ENCODE measurements at regions not wholly inside any gene's neighbourhood (a gene's known extent, or its start where the extent isn't known, plus 50 kb on each side); places are given as distances from the start of the nearest gene placed in this dataset.

DNA sequence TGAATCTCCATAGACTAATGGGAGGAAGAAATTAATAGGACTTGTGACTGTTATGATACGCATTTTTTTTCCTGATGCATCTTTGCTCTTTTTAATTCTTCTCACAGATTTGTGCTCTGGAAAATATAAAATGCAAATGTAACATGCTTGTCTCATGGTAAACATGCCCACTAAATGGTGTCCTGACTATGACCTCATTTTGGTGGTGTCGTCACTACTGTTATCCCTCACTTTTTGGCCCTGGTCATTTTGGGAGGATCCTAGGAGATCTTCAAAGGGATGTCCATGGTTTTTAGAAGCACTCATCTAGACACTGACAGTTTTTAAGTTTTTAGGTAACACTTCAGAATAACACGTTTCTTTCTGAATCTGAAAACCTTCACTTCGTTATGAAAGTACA is 790.8 kb upstream of the FBXO33 start:
- H3K79me2 ChIP-seq (ENCODE audit: insufficient read depth, low read length): no peaks in the 10 kb centered on the region
- H3K27me3 ChIP-seq (ENCODE audit: control insufficient read depth in 1 of 2, insufficient read depth in 2 of 2, low read length in 2 of 2): no peaks in the 10 kb centered on the region
- intact Hi-C loops (cut with micrococcal nuclease; ENCODE audit: unreplicated experiment): no loop called here
- no TSS peak for BruUV-seq (replicated peaks)
- POLR2A ChIA-PET: no interaction called here
- DNase-seq (ENCODE audit: low spot score) (no peak), FAIRE-seq (no peak), ATAC-seq (no peak)
- under 1% methylated on average over 4 of the region's 4 CpGs for WGBS (ENCODE audit: low lambda C conversion rate)
- H3K36me3 ChIP-seq (replicated peaks in 1 of 2; ENCODE audit: control insufficient read depth in 1 of 2, insufficient read depth in 2 of 2, low read length in 2 of 2): no peaks in the 10 kb centered on the region
- in situ Hi-C loops (cut with HindIII; ENCODE audit: extremely low pct_ligation_motif_present, low pct_unique_long_range_greater_than_20kb): no loop called here
- H3K4me3 ChIP-seq (replicated peaks in 1 of 3; ENCODE audit: insufficient read depth in 1 of 3, low read depth in 2 of 3, low read length in 3 of 3): no peak overlapping the region
- TF ChIP-seq ATF7 (IDR thresholded peaks at IDR 0.05) (peak; percentile 81), ATF7 (CRISPR knock-in tag; IDR thresholded peaks at IDR 0.05) (no peak), BCL6 (CRISPR knock-in tag; IDR thresholded peaks at IDR 0.05) (no peak), FOXJ3 (CRISPR knock-in tag; IDR thresholded peaks at IDR 0.05; ENCODE audit: borderline replicate concordance) (no peak), CREB1 (IDR thresholded peaks at IDR 0.05) (peak; percentile 89), CREB1 (CRISPR knock-in tag; IDR thresholded peaks at IDR 0.05) (no peak), POLR2A (IDR thresholded peaks at IDR 0.05; ENCODE audit: insufficient read depth in 1 of 2, low read depth in 2 of 2, low read length in 2 of 2) (no peak), NFE2 (CRISPR knock-in tag; IDR thresholded peaks at IDR 0.05) (no peak), RAD21 (CRISPR knock-in tag; IDR thresholded peaks at IDR 0.05) (no peak)
- TF ChIP-seq, protein P1, sequence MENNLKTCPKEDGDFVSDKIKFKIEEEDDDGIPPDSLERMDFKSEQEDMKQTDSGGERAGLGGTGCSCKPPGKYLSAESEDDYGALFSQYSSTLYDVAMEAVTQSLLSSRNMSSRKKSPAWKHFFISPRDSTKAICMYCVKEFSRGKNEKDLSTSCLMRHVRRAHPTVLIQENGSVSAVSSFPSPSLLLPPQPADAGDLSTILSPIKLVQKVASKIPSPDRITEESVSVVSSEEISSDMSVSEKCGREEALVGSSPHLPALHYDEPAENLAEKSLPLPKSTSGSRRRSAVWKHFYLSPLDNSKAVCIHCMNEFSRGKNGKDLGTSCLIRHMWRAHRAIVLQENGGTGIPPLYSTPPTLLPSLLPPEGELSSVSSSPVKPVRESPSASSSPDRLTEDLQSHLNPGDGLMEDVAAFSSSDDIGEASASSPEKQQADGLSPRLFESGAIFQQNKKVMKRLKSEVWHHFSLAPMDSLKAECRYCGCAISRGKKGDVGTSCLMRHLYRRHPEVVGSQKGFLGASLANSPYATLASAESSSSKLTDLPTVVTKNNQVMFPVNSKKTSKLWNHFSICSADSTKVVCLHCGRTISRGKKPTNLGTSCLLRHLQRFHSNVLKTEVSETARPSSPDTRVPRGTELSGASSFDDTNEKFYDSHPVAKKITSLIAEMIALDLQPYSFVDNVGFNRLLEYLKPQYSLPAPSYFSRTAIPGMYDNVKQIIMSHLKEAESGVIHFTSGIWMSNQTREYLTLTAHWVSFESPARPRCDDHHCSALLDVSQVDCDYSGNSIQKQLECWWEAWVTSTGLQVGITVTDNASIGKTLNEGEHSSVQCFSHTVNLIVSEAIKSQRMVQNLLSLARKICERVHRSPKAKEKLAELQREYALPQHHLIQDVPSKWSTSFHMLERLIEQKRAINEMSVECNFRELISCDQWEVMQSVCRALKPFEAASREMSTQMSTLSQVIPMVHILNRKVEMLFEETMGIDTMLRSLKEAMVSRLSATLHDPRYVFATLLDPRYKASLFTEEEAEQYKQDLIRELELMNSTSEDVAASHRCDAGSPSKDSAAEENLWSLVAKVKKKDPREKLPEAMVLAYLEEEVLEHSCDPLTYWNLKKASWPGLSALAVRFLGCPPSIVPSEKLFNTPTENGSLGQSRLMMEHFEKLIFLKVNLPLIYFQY (CRISPR knock-in tag; IDR thresholded peaks at IDR 0.05; ENCODE audit: borderline replicate concordance): no peak
- TF ChIP-seq, protein P2, sequence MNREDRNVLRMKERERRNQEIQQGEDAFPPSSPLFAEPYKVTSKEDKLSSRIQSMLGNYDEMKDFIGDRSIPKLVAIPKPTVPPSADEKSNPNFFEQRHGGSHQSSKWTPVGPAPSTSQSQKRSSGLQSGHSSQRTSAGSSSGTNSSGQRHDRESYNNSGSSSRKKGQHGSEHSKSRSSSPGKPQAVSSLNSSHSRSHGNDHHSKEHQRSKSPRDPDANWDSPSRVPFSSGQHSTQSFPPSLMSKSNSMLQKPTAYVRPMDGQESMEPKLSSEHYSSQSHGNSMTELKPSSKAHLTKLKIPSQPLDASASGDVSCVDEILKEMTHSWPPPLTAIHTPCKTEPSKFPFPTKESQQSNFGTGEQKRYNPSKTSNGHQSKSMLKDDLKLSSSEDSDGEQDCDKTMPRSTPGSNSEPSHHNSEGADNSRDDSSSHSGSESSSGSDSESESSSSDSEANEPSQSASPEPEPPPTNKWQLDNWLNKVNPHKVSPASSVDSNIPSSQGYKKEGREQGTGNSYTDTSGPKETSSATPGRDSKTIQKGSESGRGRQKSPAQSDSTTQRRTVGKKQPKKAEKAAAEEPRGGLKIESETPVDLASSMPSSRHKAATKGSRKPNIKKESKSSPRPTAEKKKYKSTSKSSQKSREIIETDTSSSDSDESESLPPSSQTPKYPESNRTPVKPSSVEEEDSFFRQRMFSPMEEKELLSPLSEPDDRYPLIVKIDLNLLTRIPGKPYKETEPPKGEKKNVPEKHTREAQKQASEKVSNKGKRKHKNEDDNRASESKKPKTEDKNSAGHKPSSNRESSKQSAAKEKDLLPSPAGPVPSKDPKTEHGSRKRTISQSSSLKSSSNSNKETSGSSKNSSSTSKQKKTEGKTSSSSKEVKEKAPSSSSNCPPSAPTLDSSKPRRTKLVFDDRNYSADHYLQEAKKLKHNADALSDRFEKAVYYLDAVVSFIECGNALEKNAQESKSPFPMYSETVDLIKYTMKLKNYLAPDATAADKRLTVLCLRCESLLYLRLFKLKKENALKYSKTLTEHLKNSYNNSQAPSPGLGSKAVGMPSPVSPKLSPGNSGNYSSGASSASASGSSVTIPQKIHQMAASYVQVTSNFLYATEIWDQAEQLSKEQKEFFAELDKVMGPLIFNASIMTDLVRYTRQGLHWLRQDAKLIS (CRISPR knock-in tag; IDR thresholded peaks at IDR 0.05): no peak
- H3K9me3 ChIP-seq (ENCODE audit: low read length): peaks cover 76% of the 10 kb centered on the region
- CTCF ChIA-PET (ENCODE audit: low intra/inter-chr PET ratio, low total read pairs): no interaction called here
- no peak overlapping the region for H3K27ac ChIP-seq (ENCODE audit: extremely low read length, insufficient read depth, low read length)
- no peaks in the 10 kb centered on the region for H4K20me1 ChIP-seq (ENCODE audit: insufficient read depth, low read length)
- H2AFZ ChIP-seq (ENCODE audit: low read length): no peak overlapping the region
- no peak overlapping the region for H3K9ac ChIP-seq (ENCODE audit: insufficient read depth, low read depth, low read length)
- H3K4me1 ChIP-seq (ENCODE audit: insufficient read depth, low read length): no peaks in the 10 kb centered on the region
- no peak overlapping the region for H3K4me2 ChIP-seq (ENCODE audit: low read depth, low read length)

Data from HepG2 (cell line).